ENCODE measurements at regions not wholly inside any gene's neighbourhood (a gene's known extent, or its start where the extent isn't known, plus 50 kb on each side); places are given as distances from the start of the nearest gene placed in this dataset.

- DNase-seq (no peak), ATAC-seq (no peak)
- Mint-ChIP-seq H3K4me3 (no peak overlapping the region), H3K27ac (no peak overlapping the region), H3K27me3 (peaks cover 44% of the 10 kb centered on the region), H3K9me3 (no peaks in the 10 kb centered on the region), H3K4me1 (peaks cover 8% of the 10 kb centered on the region)
These were observed 202.3 kb upstream of the IGF1R start for GRCh38 chr15:98446083-98446482.

GRCh38 chr15:98447069-98447468 is 201.3 kb upstream of the IGF1R start:
- H3K4me1 Mint-ChIP-seq = peaks cover 7% of the 10 kb centered on the region
- H3K4me3 Mint-ChIP-seq = no peak overlapping the region
- H3K27me3 Mint-ChIP-seq = peaks cover 43% of the 10 kb centered on the region
- H3K9me3 Mint-ChIP-seq = no peaks in the 10 kb centered on the region
- ATAC-seq (no peak), DNase-seq (no peak)
- H3K27ac Mint-ChIP-seq = no peak overlapping the region

GRCh38 chr15:98451236-98451635 is 197.1 kb upstream of the IGF1R start:
- no peak for DNase-seq
- ATAC-seq = no peak
- no peaks in the 10 kb centered on the region for H3K9me3 Mint-ChIP-seq
- H3K27ac Mint-ChIP-seq = no peak overlapping the region
- H3K4me1 Mint-ChIP-seq = no peaks in the 10 kb centered on the region
- H3K4me3 Mint-ChIP-seq = no peak overlapping the region
- peaks cover 21% of the 10 kb centered on the region for H3K27me3 Mint-ChIP-seq

GRCh38 chr15:98452238-98452637 is 196.1 kb upstream of the IGF1R start:
- Mint-ChIP-seq H3K27me3 (peaks cover 18% of the 10 kb centered on the region), H3K27ac (no peak overlapping the region), H3K4me1 (no peaks in the 10 kb centered on the region), H3K9me3 (no peaks in the 10 kb centered on the region), H3K4me3 (no peak overlapping the region)
- no peak for DNase-seq
- no peak for ATAC-seq

GRCh38 chr15:98455904-98456303 is 192.4 kb upstream of the IGF1R start:
- DNase-seq = no peak
- ATAC-seq = no peak
- Mint-ChIP-seq H3K4me3 (no peak overlapping the region), H3K4me1 (no peaks in the 10 kb centered on the region), H3K27me3 (peaks cover 39% of the 10 kb centered on the region), H3K9me3 (peaks cover 0 to 7% of the 10 kb centered on the region in 2 donors), H3K27ac (peak overlapping the region in 1 of 2 donors; percentile 15)

- no peak overlapping the region for H3K4me3 Mint-ChIP-seq
- H3K27ac Mint-ChIP-seq = no peak overlapping the region
- no peaks in the 10 kb centered on the region for H3K4me1 Mint-ChIP-seq
- peaks cover 34% of the 10 kb centered on the region for H3K27me3 Mint-ChIP-seq
- H3K9me3 Mint-ChIP-seq = peaks cover 22 to 40% of the 10 kb centered on the region in 2 donors
- ATAC-seq (no peak), DNase-seq (no peak)
These were observed 171.8 kb upstream of the IGF1R start for GRCh38 chr15:98476559-98476958.

- ATAC-seq = no peak
- H3K9me3 Mint-ChIP-seq = peaks cover 19 to 25% of the 10 kb centered on the region in 2 donors
- no peak overlapping the region for H3K27ac Mint-ChIP-seq
- no peak for DNase-seq
- H3K27me3 Mint-ChIP-seq = peaks cover 26% of the 10 kb centered on the region
- H3K4me3 Mint-ChIP-seq = no peak overlapping the region
- H3K4me1 Mint-ChIP-seq = no peaks in the 10 kb centered on the region
These were observed 167.5 kb upstream of the IGF1R start for GRCh38 chr15:98480844-98481243.

- peaks cover 26% of the 10 kb centered on the region for H3K27me3 Mint-ChIP-seq
- no peak for ATAC-seq
- no peaks in the 10 kb centered on the region for H3K4me1 Mint-ChIP-seq
- no peak overlapping the region for H3K4me3 Mint-ChIP-seq
- DNase-seq = no peak
- H3K9me3 Mint-ChIP-seq = peaks cover 4 to 7% of the 10 kb centered on the region in 2 donors
- H3K27ac Mint-ChIP-seq = no peak overlapping the region
These were observed 164.7 kb upstream of the IGF1R start for GRCh38 chr15:98483575-98484130.

- ATAC-seq (no peak), DNase-seq (no peak)
- Mint-ChIP-seq H3K4me3 (no peak overlapping the region), H3K27me3 (peaks cover 15% of the 10 kb centered on the region), H3K27ac (no peak overlapping the region), H3K9me3 (peaks cover 4 to 7% of the 10 kb centered on the region in 2 donors), H3K4me1 (no peaks in the 10 kb centered on the region)
These were observed 163.4 kb upstream of the IGF1R start for GRCh38 chr15:98484914-98485313.

- no peak for ATAC-seq
These were observed 162.9 kb upstream of the IGF1R start for GRCh38 chr15:98485451-98485850.

GRCh38 chr15:98493966-98494511 is 154.3 kb upstream of the IGF1R start:
- DNase-seq = no peak
- no peak for ATAC-seq
- Mint-ChIP-seq H3K4me3 (no peak overlapping the region), H3K4me1 (no peaks in the 10 kb centered on the region), H3K9me3 (peaks cover 6 to 8% of the 10 kb centered on the region in 2 donors), H3K27ac (no peak overlapping the region), H3K27me3 (peaks cover 3% of the 10 kb centered on the region)

More at GRCh38 chr15:98485451-98485850, 162.9 kb upstream of the IGF1R start:
- Mint-ChIP-seq H3K27ac (no peak overlapping the region), H3K4me1 (no peaks in the 10 kb centered on the region), H3K4me3 (no peak overlapping the region), H3K9me3 (peaks cover 4 to 7% of the 10 kb centered on the region in 2 donors), H3K27me3 (peaks cover 13% of the 10 kb centered on the region)
- DNase-seq = no peak

- Mint-ChIP-seq H3K4me1 (no peaks in the 10 kb centered on the region), H3K9me3 (peaks cover 15 to 17% of the 10 kb centered on the region in 2 donors), H3K27ac (no peak overlapping the region), H3K4me3 (no peak overlapping the region), H3K27me3 (peaks cover 59% of the 10 kb centered on the region)
- ATAC-seq (no peak), DNase-seq (no peak)
These were observed 147.1 kb upstream of the IGF1R start for GRCh38 chr15:98501192-98501591.

- no peak overlapping the region for H3K4me3 Mint-ChIP-seq
- no peaks in the 10 kb centered on the region for H3K4me1 Mint-ChIP-seq
- ATAC-seq = no peak
- DNase-seq = no peak
- peaks cover 14 to 17% of the 10 kb centered on the region in 2 donors for H3K9me3 Mint-ChIP-seq
- H3K27me3 Mint-ChIP-seq = peaks cover 63% of the 10 kb centered on the region
- no peak overlapping the region for H3K27ac Mint-ChIP-seq
These were observed 146.7 kb upstream of the IGF1R start for GRCh38 chr15:98501632-98502031.

GRCh38 chr15:98503970-98504369 is 144.4 kb upstream of the IGF1R start:
- Mint-ChIP-seq H3K9me3 (peaks cover 10 to 12% of the 10 kb centered on the region in 2 donors), H3K27ac (peak overlapping the region in 1 of 2 donors; percentile 14), H3K4me3 (no peak overlapping the region), H3K4me1 (no peaks in the 10 kb centered on the region), H3K27me3 (peaks cover 77% of the 10 kb centered on the region)
- ATAC-seq (no peak), DNase-seq (no peak)

- Mint-ChIP-seq H3K27ac (peak overlapping the region in 1 of 2 donors; percentile 50), H3K4me1 (no peaks in the 10 kb centered on the region), H3K4me3 (no peak overlapping the region), H3K27me3 (peaks cover 70% of the 10 kb centered on the region), H3K9me3 (peaks cover under 1 to 2% of the 10 kb centered on the region in 2 donors)
- DNase-seq (no peak), ATAC-seq (no peak)
These were observed 143.3 kb upstream of the IGF1R start for GRCh38 chr15:98504998-98505397.

GRCh38 chr15:98505611-98506031 is 142.7 kb upstream of the IGF1R start:
- Mint-ChIP-seq H3K9me3 (no peaks in the 10 kb centered on the region), H3K27me3 (peaks cover 69% of the 10 kb centered on the region)

GRCh38 chr15:98506172-98506571 is 142.2 kb upstream of the IGF1R start:
- Mint-ChIP-seq H3K4me1 (no peaks in the 10 kb centered on the region), H3K4me3 (no peak overlapping the region), H3K9me3 (no peaks in the 10 kb centered on the region), H3K27me3 (peaks cover 69% of the 10 kb centered on the region), H3K27ac (no peak overlapping the region)
- no peak for ATAC-seq
- no peak for DNase-seq

More at GRCh38 chr15:98505611-98506031, 142.7 kb upstream of the IGF1R start:
- no peaks in the 10 kb centered on the region for H3K4me1 Mint-ChIP-seq
- no peak overlapping the region for H3K4me3 Mint-ChIP-seq
- H3K27ac Mint-ChIP-seq = no peak overlapping the region
- DNase-seq (no peak), ATAC-seq (no peak)
